VCaP (cell line): ENCODE measurements at regions not wholly inside any gene's neighbourhood (a gene's known extent, or its start where the extent isn't known, plus 50 kb on each side); places are given as distances from the start of the nearest gene placed in this dataset.

Experiments used
- H3K27ac ChIP-seq: fragments of 450-650 bp; 2 replicates; pipeline ENCODE4 v1.5.1; 2017
- CTCF ChIP-seq: fragments of 450-650 bp; conservative IDR thresholded peaks from 2 replicates; pipeline ENCODE4 v1.5.1; 2017; ENCODE audit warnings: mild to moderate bottlenecking, moderate library complexity

GRCh38 chr12:45613855-45614254 lies 115.7 kb upstream of the ARID2 start:
- no peak for TF ChIP-seq CTCF
- no peak overlapping the region for H3K27ac ChIP-seq

GRCh38 chr12:45615268-45615667 lies 114.2 kb upstream of the ARID2 start:
- TF ChIP-seq CTCF = no peak
- 0 out of 2 replicates have a peak overlapping the region, but pooled peaks have one; percentile 3 for H3K27ac ChIP-seq

- H3K27ac ChIP-seq = no peak overlapping the region
- no peak for TF ChIP-seq CTCF
These were observed 109.8 kb upstream of the ARID2 start for GRCh38 chr12:45619736-45620135.

- H3K27ac ChIP-seq = no peak overlapping the region
- TF ChIP-seq CTCF = no peak
These were observed 107.8 kb upstream of the ARID2 start for GRCh38 chr12:45621703-45622102.

GRCh38 chr12:45622210-45622937 lies 107.1 kb upstream of the ARID2 start:
- no peak for TF ChIP-seq CTCF
- no peak overlapping the region for H3K27ac ChIP-seq

GRCh38 chr12:45623221-45623620 lies 106.3 kb upstream of the ARID2 start:
- no peak for TF ChIP-seq CTCF
- no peak overlapping the region for H3K27ac ChIP-seq

GRCh38 chr12:45623940-45624339 lies 105.6 kb upstream of the ARID2 start:
- no peak overlapping the region for H3K27ac ChIP-seq
- no peak for TF ChIP-seq CTCF
